Subcutaneous adipose tissue (tissue), 1 donor: ENCODE measurements at regions not wholly inside any gene's neighbourhood (a gene's known extent, or its start where the extent isn't known, plus 50 kb on each side); places are given as distances from the start of the nearest gene placed in this dataset.

Source experiments
- CTCF ChIP-seq: fragments of 450-650 bp; IDR thresholded peaks from one replicate; pipeline ENCODE4 v1.5.1; 2016; ENCODE audit warnings: low read depth, mild to moderate bottlenecking, control low read depth, antibody characterized with exemption, moderate library complexity

GRCh38 chr20:53783768-53784167 lies 190.1 kb upstream of the ZNF217 start:
- peak; percentile 66 for TF ChIP-seq CTCF

- no peak for TF ChIP-seq CTCF
Observed at GRCh38 chr20:53782612-53783246, 189.1 kb upstream of the ZNF217 start.

GRCh38 chr20:53779822-53780221 lies 186.2 kb upstream of the ZNF217 start:
- TF ChIP-seq CTCF = no peak

- peak; percentile 21 for TF ChIP-seq CTCF
Observed at GRCh38 chr20:53778736-53779135, 185.1 kb upstream of the ZNF217 start.

GRCh38 chr20:53778041-53778516 lies 184.4 kb upstream of the ZNF217 start:
- TF ChIP-seq CTCF = no peak

- peak; percentile 20 for TF ChIP-seq CTCF
Observed at GRCh38 chr20:53777402-53777801, 183.8 kb upstream of the ZNF217 start.

- TF ChIP-seq CTCF = no peak
Observed at GRCh38 chr20:53776858-53777257, 183.2 kb upstream of the ZNF217 start.
